NCI-H1930 (cell line): ENCODE measurements at regions not wholly inside any gene's neighbourhood (a gene's known extent, or its start where the extent isn't known, plus 50 kb on each side); places are given as distances from the start of the nearest gene placed in this dataset.
"Not testable (repeated sequence)": the region's sequence is repeated elsewhere in the genome, so short reads cannot be mapped to it uniquely, and the experiment has no call there.

Source experiments
- DNase-seq, 2 experiments: peaks; one replicate each; lab custom pipeline; 2025; lab: John Stamatoyannopoulos, UW

GRCh38 chr1:79304131-79304530, 297.6 kb upstream of the ADGRL4 start:
- DNase-seq: no peak

GRCh38 chr1:79303040-79303439, 296.5 kb upstream of the ADGRL4 start:
- no peak for DNase-seq

GRCh38 chr1:79302380-79302930, 295.9 kb upstream of the ADGRL4 start:
- DNase-seq: no peak

DNA sequence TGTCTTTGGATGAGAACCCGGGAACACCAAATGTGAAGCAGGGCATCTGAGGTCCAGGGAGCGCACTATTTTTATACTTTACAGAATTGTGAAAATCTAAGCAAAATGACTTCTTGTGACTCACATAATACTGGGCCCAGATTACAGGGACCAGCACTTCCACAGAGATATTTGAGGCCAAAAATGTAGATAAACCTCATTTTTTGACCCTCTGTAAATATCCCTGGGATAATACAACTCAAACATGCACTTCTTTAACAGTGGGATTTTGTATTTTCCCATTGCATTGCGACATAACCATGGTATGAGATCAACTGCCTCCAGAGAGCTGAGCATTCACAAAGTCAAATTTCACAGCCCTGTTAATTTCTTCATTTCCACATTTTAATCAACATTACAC, 289.4 kb upstream of the ADGRL4 start:
- DNase-seq: no peak

- no peak for DNase-seq
Observed at GRCh38 chr1:79293611-79294010, 287.1 kb upstream of the ADGRL4 start.

- no peak for DNase-seq
Observed at GRCh38 chr1:79290927-79291474, 284.5 kb upstream of the ADGRL4 start.

DNA sequence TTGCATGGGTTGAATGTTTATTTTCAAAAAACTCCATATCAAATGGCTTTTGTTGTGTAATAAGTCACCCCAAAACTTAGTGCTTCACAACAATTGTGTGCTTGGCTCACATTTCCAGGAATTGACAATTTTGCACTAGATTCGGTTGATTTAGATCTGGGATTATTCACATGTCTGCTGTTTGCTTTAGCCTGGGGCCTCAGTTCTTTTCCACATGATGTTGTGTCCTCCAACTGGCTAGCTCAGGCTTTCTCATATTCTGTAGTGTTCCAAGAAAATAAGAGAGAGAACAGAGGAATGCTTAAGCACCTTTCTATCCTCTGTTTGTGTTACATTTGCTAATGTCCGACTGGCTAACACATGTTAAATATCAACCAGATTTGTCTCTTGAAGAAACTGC, 281.5 kb upstream of the ADGRL4 start:
- no peak for DNase-seq

GRCh38 chr1:79285667-79286066, 279.1 kb upstream of the ADGRL4 start:
- no peak for DNase-seq

- DNase-seq: no peak
Observed at GRCh38 chr1:79283451-79283850, 276.9 kb upstream of the ADGRL4 start.

DNA sequence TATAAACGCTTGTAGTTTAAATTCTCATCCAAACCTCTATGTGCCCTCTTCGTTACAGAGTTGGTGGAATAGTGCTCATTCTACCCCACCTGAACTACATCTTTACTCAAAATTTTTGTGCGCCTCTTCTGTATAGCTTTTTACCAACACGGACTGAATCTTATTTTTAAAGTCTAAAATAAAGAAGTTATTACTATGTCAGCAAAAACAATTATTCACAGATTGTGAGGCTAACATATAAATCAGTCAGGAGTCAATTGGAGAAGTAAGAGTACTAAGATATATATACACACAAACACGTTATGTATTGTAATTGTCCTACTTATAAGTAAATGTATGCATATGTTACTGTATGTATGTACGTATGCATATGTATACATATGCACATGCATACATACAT, 274.9 kb upstream of the ADGRL4 start:
- DNase-seq: no peak

DNA sequence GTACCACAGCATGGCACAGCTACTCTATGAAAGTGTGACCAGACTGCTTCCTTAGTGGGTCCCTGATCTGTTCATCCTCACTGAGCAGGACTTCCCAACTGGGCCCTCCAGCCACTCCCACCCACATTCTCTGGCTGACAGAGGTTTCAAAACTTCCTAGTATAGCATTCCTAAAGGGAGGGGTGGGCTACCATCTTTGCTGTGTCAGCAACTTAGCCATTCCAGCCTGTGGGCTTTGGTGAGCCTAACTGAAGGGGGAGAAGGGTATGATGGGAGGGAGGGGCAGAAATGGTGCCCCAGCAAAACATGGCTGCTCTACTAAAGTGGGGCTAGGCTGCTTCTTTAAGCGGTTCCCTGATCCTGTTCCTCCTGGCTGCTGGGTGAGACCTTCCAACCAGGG, 265.2 kb upstream of the ADGRL4 start:
- DNase-seq: no peak

DNA sequence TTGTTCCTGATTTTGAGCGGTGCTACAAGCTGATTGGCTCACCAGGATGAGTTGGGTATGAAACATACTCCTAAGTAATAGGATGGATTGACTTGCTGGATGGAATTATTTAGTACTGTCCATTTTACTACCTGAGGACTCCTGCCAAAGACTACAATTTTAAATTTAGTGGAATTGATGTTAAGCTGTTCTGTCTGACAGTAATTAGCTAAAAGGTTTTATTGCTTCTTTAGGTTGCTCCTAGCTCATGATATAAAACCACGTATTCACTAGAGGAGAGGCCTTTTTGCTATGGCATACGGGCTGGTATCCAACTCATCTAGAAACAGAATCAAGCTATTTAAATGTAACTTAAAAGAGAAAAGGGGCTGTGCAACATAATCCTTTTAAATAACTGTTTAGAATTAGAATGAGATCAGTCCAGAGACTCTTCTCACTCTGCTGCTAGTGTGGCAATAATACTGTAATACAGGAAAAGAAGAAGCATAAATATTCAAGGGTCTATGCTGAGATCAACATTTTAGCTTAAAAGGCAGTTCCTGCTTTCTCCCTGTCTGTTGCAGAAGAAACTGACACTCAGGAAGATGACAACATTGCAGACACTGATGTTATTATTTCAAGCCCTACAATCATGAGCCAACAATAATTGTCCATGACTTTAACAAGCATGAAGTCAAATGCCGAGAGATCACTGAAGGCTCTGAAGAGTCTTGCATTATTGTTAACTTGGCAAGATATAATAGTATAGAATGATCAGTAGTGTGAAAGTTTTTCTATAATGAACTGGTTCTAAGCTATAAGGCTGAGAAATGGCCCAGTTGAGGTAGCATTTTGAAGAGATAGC, 258.7 kb upstream of the ADGRL4 start:
- no peak for DNase-seq

DNA sequence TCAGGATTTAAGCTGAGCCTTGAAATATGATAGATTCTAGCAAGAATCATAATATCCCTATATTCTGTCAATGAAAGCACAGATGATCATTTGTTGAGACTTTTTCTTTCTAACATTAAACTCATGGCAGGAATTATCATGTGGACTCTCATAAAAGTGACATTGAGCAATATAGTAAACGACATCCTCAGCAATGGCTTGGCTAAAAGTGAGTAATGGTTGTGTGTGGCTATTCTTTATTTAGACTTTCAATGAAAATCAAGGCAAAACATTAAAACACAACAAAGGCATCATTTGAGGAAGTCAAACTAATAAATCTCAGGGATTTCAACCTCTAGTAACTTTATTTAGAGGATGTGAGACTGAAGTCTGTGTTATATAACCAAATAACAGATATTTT, 257.8 kb upstream of the ADGRL4 start:
- no peak for DNase-seq

DNA sequence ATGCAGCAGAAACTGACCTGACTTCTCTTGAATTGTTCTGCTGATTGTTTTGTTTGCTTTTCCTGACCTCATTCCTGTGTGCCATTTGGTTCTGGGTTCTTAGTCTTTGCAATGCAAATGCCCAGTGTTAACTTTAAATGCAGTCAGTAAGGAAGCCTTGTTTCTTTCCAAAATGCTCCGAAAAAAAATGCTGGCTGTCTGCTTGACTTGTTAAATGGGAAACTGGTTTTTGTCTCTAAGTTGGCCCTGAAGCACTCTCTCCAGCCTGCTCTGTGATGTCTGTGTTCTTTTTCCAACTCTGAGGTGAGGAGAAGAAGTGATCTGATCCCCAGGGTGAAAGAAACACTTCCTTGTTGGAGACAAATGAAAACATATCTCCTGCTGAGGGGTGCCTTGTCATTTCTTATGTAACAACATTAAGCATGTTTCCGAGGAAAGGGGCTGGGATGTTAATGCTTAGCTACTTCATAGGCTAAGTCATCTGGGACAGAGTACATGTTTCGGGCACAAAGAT, 256.3 kb upstream of the ADGRL4 start:
- DNase-seq: no peak

DNA sequence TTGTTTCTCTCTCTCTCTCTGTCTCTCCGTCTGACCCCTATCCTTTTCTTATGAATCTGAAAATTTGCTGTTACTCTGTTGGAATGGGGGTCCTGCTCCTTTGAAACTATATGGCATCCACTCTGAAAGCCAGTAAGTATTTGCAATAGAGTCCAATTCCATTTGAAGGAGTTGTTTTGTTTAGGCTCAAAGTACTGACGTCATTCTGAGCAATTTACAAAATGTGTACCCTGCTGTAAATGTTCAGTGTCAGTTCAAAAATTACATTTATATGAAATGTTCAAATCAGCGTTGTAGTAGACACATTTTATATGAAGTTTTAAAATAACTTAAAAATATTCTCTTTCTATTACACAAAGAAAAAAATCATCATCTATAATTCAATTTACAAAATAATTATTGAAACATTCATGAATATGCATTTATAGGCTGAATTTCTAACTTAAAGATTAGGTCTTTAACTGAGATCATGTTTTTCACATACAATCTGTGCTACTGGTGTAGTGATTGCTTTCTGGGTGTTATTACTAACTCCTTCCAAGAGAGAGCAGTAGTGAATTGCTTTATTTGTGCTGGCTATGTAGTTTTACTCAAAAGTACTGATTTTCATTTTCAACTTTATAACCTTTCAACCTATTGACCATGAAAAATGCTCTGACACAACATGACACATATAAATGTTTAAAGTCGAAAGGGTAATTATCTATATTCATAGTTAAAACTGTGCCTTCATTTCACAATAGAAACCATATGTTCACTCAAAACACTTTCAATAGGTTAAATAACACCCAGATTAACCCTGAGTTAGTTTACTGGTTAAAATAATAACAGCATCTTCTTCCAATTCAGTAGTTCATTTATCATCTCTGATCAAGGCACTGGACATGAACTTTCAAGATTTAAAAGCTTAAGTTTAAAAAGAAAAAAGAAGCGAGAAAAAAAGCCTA, 253.1 kb upstream of the ADGRL4 start:
- DNase-seq: no peak

- no peak for DNase-seq
Observed at GRCh38 chr1:79255421-79255820, 248.9 kb upstream of the ADGRL4 start.

DNA sequence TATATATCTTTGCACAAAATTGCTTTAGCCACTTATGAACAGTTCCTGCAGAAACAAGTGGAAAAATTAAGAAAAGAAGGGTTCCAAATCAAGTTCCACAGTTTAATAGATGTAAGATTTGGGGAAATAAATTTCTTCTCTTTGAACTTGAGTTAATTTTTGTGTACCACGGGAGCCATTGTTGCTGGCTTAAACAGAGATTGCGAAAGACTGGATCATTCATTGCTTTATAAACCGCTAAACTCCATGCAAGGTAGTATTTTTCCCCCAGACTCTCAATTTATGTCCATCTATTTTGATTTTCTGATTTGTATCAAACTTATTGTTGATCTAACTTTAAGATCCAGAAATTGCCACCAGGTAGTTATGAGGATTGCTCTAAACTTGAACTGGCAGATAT, 246.1 kb upstream of the ADGRL4 start:
- DNase-seq: no peak

- DNase-seq: no peak
Observed at GRCh38 chr1:79239840-79240239, 233.3 kb upstream of the ADGRL4 start.

DNA sequence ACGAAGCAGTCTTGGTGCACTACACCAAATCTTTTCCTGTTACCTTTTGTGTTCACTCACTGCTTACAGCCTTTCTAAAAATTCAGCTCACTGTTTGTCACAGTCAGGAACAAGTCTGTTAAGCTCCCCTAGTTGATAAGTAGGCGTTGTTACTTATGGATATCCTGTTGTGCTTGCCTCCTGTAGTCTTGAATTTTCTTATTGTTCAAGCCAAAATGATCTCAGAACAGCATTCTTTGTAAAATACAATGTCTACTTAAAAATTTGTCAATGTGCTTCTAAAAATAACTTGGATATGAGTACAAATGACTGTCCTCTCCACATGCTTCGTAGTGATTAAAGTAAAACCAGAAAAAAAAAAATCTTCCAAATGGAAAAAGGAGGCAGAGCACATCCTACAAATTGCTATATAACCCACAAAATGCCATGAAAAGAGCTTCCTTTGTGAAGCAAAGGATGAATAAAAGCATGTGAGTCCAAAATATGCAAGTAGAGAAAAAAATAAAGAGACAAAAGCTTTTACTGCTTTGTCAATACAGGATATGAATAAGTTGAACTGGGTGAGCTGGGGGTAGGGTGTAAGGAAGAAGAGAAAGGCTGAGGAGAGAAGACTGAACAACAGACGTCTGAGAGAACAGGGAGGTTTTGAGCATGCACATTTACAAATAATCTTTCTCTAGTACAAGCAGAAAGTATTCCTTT, 228.9 kb upstream of the ADGRL4 start:
- no peak for DNase-seq

DNA sequence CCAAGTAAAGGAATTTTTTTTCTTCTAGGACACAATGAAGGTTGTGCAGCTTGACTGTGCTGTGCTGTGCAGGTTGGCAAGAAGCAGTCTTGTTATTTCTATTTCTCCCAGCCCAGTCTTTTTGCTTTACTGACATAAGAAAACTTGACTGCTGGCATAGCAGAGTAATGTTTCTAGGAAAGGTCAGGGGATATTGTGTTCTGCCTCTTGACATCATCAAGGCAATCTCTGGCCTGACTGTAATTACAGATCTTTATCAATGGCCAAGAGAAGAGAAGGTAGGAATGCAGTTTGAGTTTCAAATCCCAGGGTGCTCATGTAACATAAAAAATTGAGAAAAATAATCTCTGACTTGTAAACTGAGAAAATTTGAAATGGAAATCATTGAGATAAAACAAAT, 226.3 kb upstream of the ADGRL4 start:
- no peak for DNase-seq

DNA sequence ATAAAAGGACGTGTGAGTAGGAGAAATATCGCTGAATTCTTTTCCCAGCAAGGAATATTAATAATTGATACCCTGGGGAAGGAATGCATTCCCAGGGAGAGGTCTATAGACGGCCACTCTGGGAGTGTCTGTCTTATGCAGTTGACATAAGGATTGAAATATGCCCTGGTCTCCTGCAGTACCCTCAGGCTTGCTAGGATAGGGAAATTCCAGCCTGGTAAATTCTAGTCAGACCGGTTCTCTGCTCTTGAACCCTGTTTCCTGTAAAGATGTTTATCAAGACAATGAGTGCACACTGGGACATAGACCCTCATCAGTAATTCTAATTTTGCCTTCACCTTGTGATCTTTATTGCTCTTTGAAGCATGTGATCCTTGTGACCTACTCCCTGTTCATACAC, 224.2 kb upstream of the ADGRL4 start:
- DNase-seq: not testable (repeated sequence)

- no peak for DNase-seq
Observed at GRCh38 chr1:79226963-79227362, 220.4 kb upstream of the ADGRL4 start.
